Ovary (tissue), 3 donors: ENCODE measurements at regions not wholly inside any gene's neighbourhood (a gene's known extent, or its start where the extent isn't known, plus 50 kb on each side); places are given as distances from the start of the nearest gene placed in this dataset.

Source experiments
- POLR2A ChIP-seq: fragments of 450-650 bp; IDR thresholded peaks from one replicate; pipeline ENCODE4 v1.6.1; 2017; ENCODE audit warnings: antibody characterized with exemption, mild to moderate bottlenecking, moderate library complexity
- TF ChIP-seq, protein P1 (sequence below), 3 donors: fragments of 450-650 bp in 2 of 3; fragments of 200-600 bp in 1 of 3; IDR thresholded peaks; one replicate each; pipeline versions ENCODE4 v1.5.1 to v1.8.0; 2016 to 2022; ENCODE audit warnings: antibody characterized with exemption in 3 of 3, mild to moderate bottlenecking in 1 of 3
- donor health status: DM: no; HTN: no; CAD: no.

- TF ChIP-seq POLR2A: no peak
- TF ChIP-seq, protein P1, sequence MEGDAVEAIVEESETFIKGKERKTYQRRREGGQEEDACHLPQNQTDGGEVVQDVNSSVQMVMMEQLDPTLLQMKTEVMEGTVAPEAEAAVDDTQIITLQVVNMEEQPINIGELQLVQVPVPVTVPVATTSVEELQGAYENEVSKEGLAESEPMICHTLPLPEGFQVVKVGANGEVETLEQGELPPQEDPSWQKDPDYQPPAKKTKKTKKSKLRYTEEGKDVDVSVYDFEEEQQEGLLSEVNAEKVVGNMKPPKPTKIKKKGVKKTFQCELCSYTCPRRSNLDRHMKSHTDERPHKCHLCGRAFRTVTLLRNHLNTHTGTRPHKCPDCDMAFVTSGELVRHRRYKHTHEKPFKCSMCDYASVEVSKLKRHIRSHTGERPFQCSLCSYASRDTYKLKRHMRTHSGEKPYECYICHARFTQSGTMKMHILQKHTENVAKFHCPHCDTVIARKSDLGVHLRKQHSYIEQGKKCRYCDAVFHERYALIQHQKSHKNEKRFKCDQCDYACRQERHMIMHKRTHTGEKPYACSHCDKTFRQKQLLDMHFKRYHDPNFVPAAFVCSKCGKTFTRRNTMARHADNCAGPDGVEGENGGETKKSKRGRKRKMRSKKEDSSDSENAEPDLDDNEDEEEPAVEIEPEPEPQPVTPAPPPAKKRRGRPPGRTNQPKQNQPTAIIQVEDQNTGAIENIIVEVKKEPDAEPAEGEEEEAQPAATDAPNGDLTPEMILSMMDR (IDR thresholded peaks at IDR 0.05): no peak
Observed at GRCh38 chr9:82475584-82476301, 487.2 kb downstream of the SPATA31D1 start.
